ENCODE measurements at regions not wholly inside any gene's neighbourhood (a gene's known extent, or its start where the extent isn't known, plus 50 kb on each side); places are given as distances from the start of the nearest gene placed in this dataset.

DNA sequence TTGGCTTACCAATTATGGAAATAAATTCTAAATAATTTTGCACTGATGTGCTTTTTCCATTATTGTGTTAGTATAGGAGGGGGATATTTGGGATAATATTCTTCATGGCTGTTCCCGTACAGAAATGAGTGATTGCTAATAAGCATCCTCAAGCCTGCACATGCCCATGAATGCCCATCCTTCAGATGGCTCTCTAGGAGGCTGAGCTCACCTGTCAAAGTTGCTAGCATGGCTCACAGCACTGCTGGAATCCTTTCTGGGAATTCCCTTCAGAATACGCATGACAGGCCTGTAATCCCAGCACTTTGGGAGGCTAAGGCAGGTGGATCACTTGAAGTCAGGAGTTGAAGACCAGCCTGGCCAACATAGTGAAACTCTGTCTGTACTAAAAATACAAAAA is 124.1 kb downstream of the NXNL2 start:
- no peak for DNase-seq

DNA sequence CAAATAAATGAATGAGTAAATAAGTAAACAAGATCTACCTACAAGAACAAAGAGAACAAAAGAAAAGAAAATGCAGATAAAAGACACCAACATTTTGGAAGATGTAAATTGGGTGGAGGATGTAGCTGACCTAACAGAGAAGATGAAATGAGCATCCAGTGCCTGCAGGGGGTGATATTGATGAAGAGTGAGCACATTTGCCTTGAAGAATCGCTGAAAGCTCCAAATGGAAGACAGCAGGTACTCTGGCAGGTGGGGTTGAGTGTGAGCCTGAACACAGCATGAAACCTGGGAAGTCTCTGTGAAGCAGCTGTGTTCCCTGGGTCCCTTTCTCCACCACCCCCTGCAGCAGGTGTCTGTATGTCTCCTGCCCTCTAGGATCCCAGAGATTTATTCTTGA is 125.6 kb downstream of the NXNL2 start:
- peak in 1 of 2 experiments; percentile 45 for DNase-seq

DNA sequence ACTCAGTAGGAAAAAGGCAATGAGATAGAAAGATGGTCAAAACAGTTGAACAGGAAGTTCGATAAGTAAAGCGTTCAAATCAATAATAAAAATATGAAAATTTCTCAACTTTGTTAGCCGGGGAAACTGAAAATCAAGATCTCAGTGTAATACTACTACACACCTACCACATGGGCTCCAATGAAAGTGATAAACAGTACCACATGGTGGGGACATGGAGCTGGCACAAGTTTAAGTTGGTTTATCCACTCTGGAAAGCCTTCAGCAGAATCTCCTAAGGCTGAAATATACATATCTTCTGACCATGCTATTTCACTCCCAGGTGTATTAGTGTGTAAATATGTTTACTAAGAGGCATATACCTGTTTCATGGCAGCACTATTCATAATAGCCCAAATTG is 126.8 kb downstream of the NXNL2 start:
- DNase-seq, result peak in 1 of 2 experiments; percentile 14

- DNase-seq, result no peak
These were observed 128.9 kb downstream of the NXNL2 start for GRCh38 chr9:88663771-88664419.

GRCh38 chr9:88664773-88665172 is 129.8 kb downstream of the NXNL2 start:
- no peak for DNase-seq

GRCh38 chr9:88672874-88673689 is 138.1 kb downstream of the NXNL2 start:
- DNase-seq, result no peak

DNA sequence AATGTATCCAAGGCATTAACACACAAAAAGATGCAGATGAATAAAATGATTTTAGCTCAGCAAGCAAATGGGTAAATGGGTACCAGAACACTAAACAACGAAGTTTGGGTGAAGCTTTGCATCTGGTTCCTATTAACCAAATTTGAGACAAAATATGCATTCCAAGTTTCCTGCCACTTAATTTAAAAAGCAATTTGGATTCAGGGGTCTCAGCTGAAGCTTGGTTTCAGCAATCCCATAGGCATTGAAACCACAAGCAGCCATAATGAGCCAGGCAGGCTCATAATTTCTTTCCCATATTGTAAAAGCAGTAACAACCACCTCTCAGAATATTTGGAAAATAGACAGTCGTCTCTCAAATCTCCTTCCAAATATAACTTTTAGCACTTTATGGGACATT is 138.9 kb downstream of the NXNL2 start:
- DNase-seq, result no peak

DNA sequence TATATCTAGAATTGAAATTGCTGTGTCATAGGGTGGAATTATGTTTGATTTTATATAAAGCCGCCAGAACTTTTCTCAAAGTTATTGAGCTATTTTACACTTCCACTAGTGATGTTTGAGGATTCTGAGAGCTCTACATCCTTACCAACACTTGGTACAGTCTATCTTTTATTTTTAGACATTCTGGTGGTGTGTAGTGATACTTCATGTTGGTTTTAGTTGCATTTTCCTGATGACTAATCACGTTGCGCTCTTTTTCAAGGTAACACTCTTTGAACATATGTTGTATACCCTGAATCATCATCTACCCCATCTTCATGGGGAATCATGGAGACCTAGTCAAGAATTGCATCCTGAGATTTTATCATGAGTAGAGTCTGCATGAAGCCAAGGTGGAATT is 141.7 kb downstream of the NXNL2 start:
- DNase-seq, result no peak

DNA sequence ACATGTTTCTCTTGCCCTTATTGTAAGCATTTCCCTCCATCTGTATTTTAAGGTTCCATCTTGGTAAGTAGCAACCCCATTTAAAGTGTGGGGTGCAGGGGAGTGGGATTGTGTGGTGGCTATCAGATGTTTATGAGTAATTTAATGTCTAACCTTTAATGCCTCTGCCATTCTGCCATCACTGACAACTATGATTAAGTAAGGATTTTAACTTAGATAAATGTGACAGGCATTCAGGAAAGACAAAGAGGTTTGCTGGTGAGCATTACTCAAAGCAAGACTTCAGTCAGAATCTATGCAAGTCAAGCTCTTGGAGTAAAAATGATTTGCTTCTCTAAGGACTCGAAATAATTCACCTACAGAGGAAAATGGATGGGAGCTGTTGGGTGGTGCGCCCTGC is 143.0 kb downstream of the NXNL2 start:
- DNase-seq, result no peak

DNA sequence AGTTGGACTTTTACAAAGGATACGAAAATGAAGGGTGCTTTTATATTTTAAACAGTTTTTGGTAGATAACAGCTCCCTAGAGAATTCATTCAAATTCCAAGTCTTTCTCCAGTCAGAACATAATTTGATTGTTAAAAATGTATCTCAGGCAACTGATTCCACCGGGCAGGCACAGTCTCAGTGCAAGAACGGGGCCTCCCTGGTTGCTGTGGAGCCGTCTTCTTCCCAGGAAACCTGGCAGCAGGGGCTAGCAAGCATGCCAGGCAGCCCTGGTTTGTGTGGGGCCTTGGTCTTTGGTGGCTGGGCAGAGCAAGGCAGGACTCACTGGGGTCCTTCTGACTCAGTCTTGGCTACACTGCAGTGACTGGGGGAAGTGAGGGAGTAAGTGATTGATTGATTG is 143.5 kb downstream of the NXNL2 start:
- no peak for DNase-seq

- no peak for DNase-seq
These were observed 145.1 kb downstream of the NXNL2 start for GRCh38 chr9:88680041-88680440.

DNA sequence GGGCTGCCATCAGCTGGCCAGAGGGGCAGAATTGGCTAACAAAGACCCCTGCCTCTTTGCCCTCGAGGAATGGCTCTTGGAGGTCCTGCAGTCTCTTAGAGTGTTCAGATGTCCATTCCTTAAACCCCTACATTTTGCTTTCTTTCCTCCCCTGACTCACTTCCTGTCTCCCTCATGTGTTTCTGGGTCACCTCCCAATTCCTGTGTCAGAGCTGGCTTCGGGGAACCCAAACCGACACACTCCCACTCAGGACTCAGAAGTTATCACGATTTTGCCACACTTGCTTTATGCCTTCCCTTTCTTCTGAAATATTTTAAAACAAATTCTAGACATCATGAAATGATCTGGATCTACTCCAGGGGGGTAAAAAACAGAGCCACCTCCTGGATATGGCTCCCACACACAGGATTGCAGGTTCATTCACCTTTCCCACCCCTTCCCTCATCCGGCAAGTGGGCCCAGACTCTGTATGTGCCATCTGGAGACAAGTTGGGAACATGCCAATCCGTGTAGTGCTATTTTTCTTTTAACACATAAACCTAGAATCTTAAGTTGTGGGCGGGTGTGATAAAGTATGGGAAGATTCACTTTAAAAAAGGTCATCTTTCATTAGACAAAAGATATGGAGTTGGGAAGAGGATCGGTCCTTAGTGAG is 145.7 kb downstream of the NXNL2 start:
- DNase-seq, result no peak

- DNase-seq, result peak; percentile 23 to 65
These were observed 146.5 kb downstream of the NXNL2 start for GRCh38 chr9:88681434-88681833.

DNA sequence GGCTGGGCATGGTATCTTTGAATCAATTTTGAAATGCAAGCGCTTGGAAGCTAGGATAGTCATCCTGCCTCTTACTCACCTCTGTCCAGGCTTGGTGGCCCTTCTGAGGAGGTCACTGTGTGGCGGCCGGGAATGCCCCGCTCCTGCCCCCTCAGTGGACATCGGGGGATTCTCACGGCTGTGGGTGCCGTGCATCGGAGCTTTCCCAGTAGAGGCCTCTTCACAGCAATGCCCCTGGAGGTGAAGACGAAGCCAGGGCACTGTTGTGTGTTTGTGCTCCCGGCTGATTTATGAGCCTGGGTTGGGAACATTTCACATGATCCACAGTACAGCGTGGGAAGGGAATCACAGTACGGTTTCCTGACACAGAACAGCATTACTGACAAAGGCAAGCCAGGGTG is 147.5 kb downstream of the NXNL2 start:
- no peak for DNase-seq

DNA sequence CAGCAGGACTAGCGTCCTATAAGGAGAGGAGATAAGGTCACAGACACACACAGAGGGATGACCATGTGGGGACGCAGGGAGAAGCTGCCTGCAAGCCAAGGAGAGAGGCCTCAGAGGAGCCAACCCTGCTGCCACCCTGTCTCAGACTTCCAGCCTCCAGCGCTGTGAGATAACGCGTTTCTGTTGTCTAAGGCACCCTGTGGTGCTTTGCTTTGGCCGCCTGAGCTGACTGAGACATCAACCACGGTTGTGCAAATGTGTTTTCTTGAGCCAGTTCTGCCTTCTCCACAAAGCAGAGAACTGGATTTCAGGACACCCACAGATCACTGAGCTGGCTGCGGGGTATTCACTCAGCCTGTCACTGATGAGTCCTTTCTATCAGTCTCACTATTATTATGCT is 149.1 kb downstream of the NXNL2 start:
- DNase-seq, result no peak

- DNase-seq, result no peak
These were observed 149.9 kb downstream of the NXNL2 start for GRCh38 chr9:88684845-88685244.

DNA sequence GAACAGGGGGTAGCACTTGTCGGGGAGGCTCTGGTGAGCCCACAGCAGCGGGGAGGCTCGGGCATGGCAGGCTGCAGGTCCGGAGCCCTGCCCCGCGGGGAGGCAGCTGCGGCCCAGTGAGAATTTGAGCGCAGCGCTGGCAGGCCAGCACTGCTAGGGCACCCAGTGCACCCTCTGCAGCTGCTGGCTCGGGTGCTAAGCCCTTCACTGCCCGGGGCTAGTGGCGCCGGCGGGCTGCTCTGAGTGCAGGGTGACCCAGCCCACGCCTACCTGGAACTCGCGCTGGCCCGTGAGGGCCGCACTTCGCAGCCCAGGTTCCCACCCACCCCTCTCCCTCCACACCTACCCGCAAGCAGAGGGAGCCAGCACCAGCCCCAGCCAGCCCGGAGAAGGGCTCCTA is 151.0 kb downstream of the NXNL2 start:
- DNase-seq, result no peak

- no peak for DNase-seq
These were observed 154.7 kb downstream of the NXNL2 start for GRCh38 chr9:88689509-88690298.

DNA sequence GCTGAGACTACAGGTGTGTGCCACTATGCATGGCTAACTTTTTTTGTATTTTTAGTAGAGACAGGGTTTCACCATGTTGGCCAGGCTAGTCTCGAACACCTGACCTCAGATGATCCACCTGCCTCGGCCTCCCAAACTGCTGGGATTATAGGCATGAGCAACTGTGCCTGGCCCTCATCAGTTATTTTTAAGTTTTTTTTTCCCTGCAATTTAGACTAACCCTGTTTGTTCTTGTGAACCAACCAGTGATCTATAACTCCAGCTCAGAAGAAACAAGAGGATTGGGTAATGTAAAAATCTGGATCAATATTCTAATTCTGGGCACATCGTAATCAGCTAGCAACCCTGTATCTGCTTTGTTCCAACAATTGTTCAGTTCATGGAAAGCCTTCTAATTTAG is 155.7 kb downstream of the NXNL2 start:
- no peak for DNase-seq

DNA sequence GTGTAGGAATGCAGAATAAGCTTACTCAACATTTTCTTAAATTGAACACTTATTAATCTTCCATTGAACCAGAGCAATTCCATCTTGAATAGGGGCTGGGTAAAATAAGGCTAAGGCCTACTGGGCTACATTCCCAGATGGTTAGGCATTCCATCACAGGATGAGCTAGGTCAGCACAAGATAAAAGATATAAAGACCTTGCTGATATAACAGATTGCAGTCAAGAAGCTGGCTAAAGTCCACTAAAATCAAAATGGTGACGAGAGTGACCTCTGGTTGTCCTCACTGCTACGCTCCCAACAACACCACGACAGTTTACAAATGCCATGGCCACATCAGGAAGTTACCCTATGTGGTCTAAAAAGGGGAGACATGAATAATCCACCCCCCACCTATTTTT is 156.1 kb downstream of the NXNL2 start:
- no peak for DNase-seq

- DNase-seq, result no peak
These were observed 156.8 kb downstream of the NXNL2 start for GRCh38 chr9:88691811-88692210.

GRCh38 chr9:88692827-88693226 is 157.8 kb downstream of the NXNL2 start:
- no peak for DNase-seq

DNA sequence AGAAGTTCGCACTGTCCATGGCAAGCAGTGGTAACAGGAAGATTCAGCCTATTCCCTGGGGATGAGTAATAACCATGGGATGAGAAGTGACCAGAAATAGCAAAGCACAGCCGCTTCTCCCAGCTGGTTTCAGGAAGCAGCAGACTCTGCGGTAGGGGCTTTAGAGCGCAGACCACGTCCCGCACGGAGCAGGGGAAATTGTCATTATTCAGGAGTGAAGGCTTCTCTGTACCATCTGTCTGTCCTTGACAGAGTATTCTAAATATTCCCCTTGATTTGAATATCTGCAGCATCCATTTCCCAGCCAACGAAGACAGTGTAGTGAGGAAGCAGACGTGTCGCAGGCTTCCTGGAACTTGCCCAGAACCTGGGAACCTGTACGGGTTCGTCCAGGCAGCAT is 159.6 kb downstream of the NXNL2 start:
- peak in 1 of 2 experiments; percentile 47 for DNase-seq
